Testis (tissue), 2 donors: ENCODE measurements at regions not wholly inside any gene's neighbourhood (a gene's known extent, or its start where the extent isn't known, plus 50 kb on each side); places are given as distances from the start of the nearest gene placed in this dataset.

Source experiments
- DNase-seq: peaks from one replicate; pipeline ENCODE4 v3.0.0-alpha.2; 2019
- H3K27ac ChIP-seq, 2 donors: fragments of 200-600 bp; sonication (generic); one replicate each; pipeline ENCODE4 v1.5.1; 2019
- H3K27me3 ChIP-seq: fragments of 200-600 bp; sonication (generic); one replicate; pipeline ENCODE4 v1.5.1; 2019
- H3K36me3 ChIP-seq: fragments of 200-600 bp; sonication (generic); one replicate; pipeline ENCODE4 v1.5.1; 2017; ENCODE audit warnings: low read depth; ENCODE audit errors: missing control alignments
- H3K4me1 ChIP-seq: fragments of 200-600 bp; sonication (generic); one replicate; pipeline ENCODE4 v1.5.1; 2019
- H3K4me3 ChIP-seq, 2 donors: fragments of 200-600 bp; sonication (generic); one replicate each; pipeline ENCODE4 v1.5.1; 2017 to 2019
- H3K9me3 ChIP-seq: fragments of 200-600 bp; sonication (generic); one replicate; pipeline ENCODE4 v1.5.1; 2017
- CTCF ChIP-seq, 3 experiments: fragments of 450-650 bp in 2 of 3; fragments of 200-600 bp in 1 of 3; sonication (generic) in 1 of 3; IDR thresholded peaks; one replicate each; pipeline ENCODE4 v1.5.1; 2016 to 2019; ENCODE audit warnings: antibody characterized with exemption in 3 of 3, mild to moderate bottlenecking in 2 of 3, moderate library complexity in 1 of 3
- POLR2A ChIP-seq: fragments of 450-650 bp; IDR thresholded peaks from one replicate; pipeline ENCODE4 v1.6.1; 2017; ENCODE audit warnings: antibody characterized with exemption, mild to moderate bottlenecking, moderate library complexity
- WGBS, 2 donors: methylation state at CpG; one replicate each; pipeline ENCODE4 v1.1.5; 2018; 5-methylcytosine and 5-hydroxymethylcytosine counted together
- intact Hi-C: fragments of 100-400 bp; cut with DNase I; formaldehyde crosslinking; loops from one replicate; pipeline ENCODE4 v1.15.1; 2023; ENCODE audit warnings: low total_unique reads

- Histone ChIP-seq H3K4me3 (no peak overlapping the region), H3K27ac (no peak overlapping the region), H3K4me1 (no peaks in the 10 kb centered on the region), H3K27me3 (no peaks in the 10 kb centered on the region), H3K9me3 (no peaks in the 10 kb centered on the region), H3K36me3 (no peaks in the 10 kb centered on the region)
- intact Hi-C loops = no loop called here
- TF ChIP-seq CTCF (IDR thresholded peaks at IDR 0.05) = no peak
- no peak for TF ChIP-seq POLR2A
- WGBS, 2 donors = 57 to 61% methylated on average over 2 of the region's 2 CpGs
- no peak for DNase-seq
Measured at GRCh38 chr2:191543708-191544107, 134.2 kb upstream of the NABP1 start.

- H3K36me3 ChIP-seq = no peaks in the 10 kb centered on the region
- no peaks in the 10 kb centered on the region for H3K9me3 ChIP-seq
- no peak for DNase-seq
- no peak overlapping the region for H3K27ac ChIP-seq
- H3K4me3 ChIP-seq = no peak overlapping the region
- no peaks in the 10 kb centered on the region for H3K4me1 ChIP-seq
- intact Hi-C loops = no loop called here
- no peaks in the 10 kb centered on the region for H3K27me3 ChIP-seq
- no peak for TF ChIP-seq POLR2A
- TF ChIP-seq CTCF (IDR thresholded peaks at IDR 0.05) = no peak
Measured at GRCh38 chr2:191544461-191545062, 133.4 kb upstream of the NABP1 start.

GRCh38 chr2:191545361-191545760 lies 132.6 kb upstream of the NABP1 start:
- Histone ChIP-seq H3K27me3 (no peaks in the 10 kb centered on the region), H3K27ac (no peak overlapping the region), H3K4me3 (no peak overlapping the region), H3K4me1 (no peaks in the 10 kb centered on the region), H3K9me3 (no peaks in the 10 kb centered on the region), H3K36me3 (no peaks in the 10 kb centered on the region)
- WGBS, 2 donors = 90 to 100% methylated on average over 2 of the region's 2 CpGs
- DNase-seq = no peak
- TF ChIP-seq CTCF (IDR thresholded peaks at IDR 0.05) (no peak), POLR2A (no peak)
- intact Hi-C loops = no loop called here

GRCh38 chr2:191552066-191552465 lies 125.9 kb upstream of the NABP1 start:
- Histone ChIP-seq H3K36me3 (no peaks in the 10 kb centered on the region), H3K4me1 (peaks cover 4% of the 10 kb centered on the region), H3K9me3 (no peaks in the 10 kb centered on the region), H3K27me3 (no peaks in the 10 kb centered on the region), H3K27ac (peak overlapping the region; percentile 42 to 56), H3K4me3 (no peak overlapping the region)
- TF ChIP-seq POLR2A = no peak
- TF ChIP-seq CTCF (IDR thresholded peaks at IDR 0.05) = no peak
- intact Hi-C loops = no loop called here
- DNase-seq = no peak
- 29% methylated on average over 6 of the region's 6 CpGs for WGBS, 2 donors

- Histone ChIP-seq H3K4me3 (no peak overlapping the region), H3K27ac (peak overlapping the region; percentile 31 to 38), H3K9me3 (no peaks in the 10 kb centered on the region), H3K27me3 (no peaks in the 10 kb centered on the region), H3K36me3 (no peaks in the 10 kb centered on the region), H3K4me1 (peaks cover 4% of the 10 kb centered on the region)
- DNase-seq = no peak
- no peak for TF ChIP-seq CTCF (IDR thresholded peaks at IDR 0.05)
- WGBS, 2 donors = 72 to 83% methylated on average over 3 of the region's 3 CpGs
- intact Hi-C loops = no loop called here
Measured at GRCh38 chr2:191554240-191554639, 123.7 kb upstream of the NABP1 start.
